Endodermal cell (in vitro differentiated cells): ENCODE measurements at regions not wholly inside any gene's neighbourhood (a gene's known extent, or its start where the extent isn't known, plus 50 kb on each side); places are given as distances from the start of the nearest gene placed in this dataset.

ENCODE experiments used
- DNase-seq: peaks from one replicate; pipeline ENCODE4 v3.0.0-alpha.2; 2017
- H3K27ac ChIP-seq: 2 replicates; pipeline ENCODE4 v1.5.1; 2013; ENCODE audit warnings: mild to moderate bottlenecking, low read depth, low read length, moderate library complexity
- H3K27me3 ChIP-seq: 2 replicates; pipeline ENCODE4 v1.6.1; 2013; ENCODE audit warnings: mild to moderate bottlenecking, low read length, moderate library complexity; ENCODE audit not compliant: insufficient read depth, control insufficient read depth, poor library complexity, severe bottlenecking
- H3K36me3 ChIP-seq: 2 replicates; pipeline ENCODE4 v1.7.0; 2013; ENCODE audit warnings: mild to moderate bottlenecking, low read length, moderate library complexity; ENCODE audit not compliant: control insufficient read depth, insufficient read depth
- H3K4me1 ChIP-seq: one replicate; pipeline ENCODE4 v1.7.0; 2013; ENCODE audit warnings: low read length; ENCODE audit not compliant: control insufficient read depth, insufficient read depth
- H3K4me3 ChIP-seq: 2 replicates; pipeline ENCODE4 v1.5.1; 2013; ENCODE audit warnings: mild to moderate bottlenecking, low read length, moderate library complexity
- H3K9ac ChIP-seq: 2 replicates; pipeline ENCODE4 v1.6.1; 2013; ENCODE audit warnings: mild to moderate bottlenecking, low read length, moderate library complexity; ENCODE audit not compliant: poor library complexity, severe bottlenecking; ENCODE audit errors: extremely low read depth
- H3K9me3 ChIP-seq: 2 replicates; pipeline ENCODE4 v1.6.1; 2013; ENCODE audit warnings: mild to moderate bottlenecking, low read length, moderate library complexity; ENCODE audit not compliant: control insufficient read depth
- H3K27ac Mint-ChIP-seq: 2 replicates; pipeline ENCODE4 v1.8.0; 2020; ENCODE audit warnings: mixed read lengths
- H3K27me3 Mint-ChIP-seq: 2 replicates; pipeline ENCODE4 v1.8.0; 2021; ENCODE audit warnings: mild to moderate bottlenecking, mixed read lengths; ENCODE audit not compliant: insufficient read depth
- H3K36me3 Mint-ChIP-seq: 2 replicates; pipeline ENCODE4 v1.8.0; 2020; ENCODE audit warnings: low read depth, mixed read lengths
- H3K4me1 Mint-ChIP-seq: 2 replicates; pipeline ENCODE4 v1.8.0; 2020; ENCODE audit warnings: mixed read lengths
- H3K4me3 Mint-ChIP-seq: 2 replicates; pipeline ENCODE4 v1.8.0; 2020; ENCODE audit warnings: mild to moderate bottlenecking, moderate library complexity, mixed read lengths
- H3K9me3 Mint-ChIP-seq: 2 replicates; pipeline ENCODE4 v1.8.0; 2020; ENCODE audit warnings: mild to moderate bottlenecking, mixed read lengths
- WGBS, 2 experiments: methylation state at CpG; one replicate each; pipeline versions ENCODE4 v1.1.5 to v1.1.7; 2013; ENCODE audit warnings: missing lambda C conversion rate in 2 of 2, mixed read lengths in 1 of 2; ENCODE audit not compliant: insufficient coverage in 1 of 2, insufficient read length in 1 of 2; 5-methylcytosine and 5-hydroxymethylcytosine counted together
- TF ChIP-seq, protein P1 (sequence below): fragments of 200-600 bp; sonication (generic); conservative IDR thresholded peaks from 2 replicates; pipeline ENCODE4 v1.5.0; 2021; ENCODE audit warnings: antibody characterized with exemption, mild to moderate bottlenecking

- TF ChIP-seq, protein P1, sequence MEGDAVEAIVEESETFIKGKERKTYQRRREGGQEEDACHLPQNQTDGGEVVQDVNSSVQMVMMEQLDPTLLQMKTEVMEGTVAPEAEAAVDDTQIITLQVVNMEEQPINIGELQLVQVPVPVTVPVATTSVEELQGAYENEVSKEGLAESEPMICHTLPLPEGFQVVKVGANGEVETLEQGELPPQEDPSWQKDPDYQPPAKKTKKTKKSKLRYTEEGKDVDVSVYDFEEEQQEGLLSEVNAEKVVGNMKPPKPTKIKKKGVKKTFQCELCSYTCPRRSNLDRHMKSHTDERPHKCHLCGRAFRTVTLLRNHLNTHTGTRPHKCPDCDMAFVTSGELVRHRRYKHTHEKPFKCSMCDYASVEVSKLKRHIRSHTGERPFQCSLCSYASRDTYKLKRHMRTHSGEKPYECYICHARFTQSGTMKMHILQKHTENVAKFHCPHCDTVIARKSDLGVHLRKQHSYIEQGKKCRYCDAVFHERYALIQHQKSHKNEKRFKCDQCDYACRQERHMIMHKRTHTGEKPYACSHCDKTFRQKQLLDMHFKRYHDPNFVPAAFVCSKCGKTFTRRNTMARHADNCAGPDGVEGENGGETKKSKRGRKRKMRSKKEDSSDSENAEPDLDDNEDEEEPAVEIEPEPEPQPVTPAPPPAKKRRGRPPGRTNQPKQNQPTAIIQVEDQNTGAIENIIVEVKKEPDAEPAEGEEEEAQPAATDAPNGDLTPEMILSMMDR, result no peak
- Mint-ChIP-seq H3K4me1 (peaks cover 28% of the 10 kb centered on the region), H3K27me3 (no peaks in the 10 kb centered on the region), H3K4me3 (no peak overlapping the region), H3K9me3 (no peaks in the 10 kb centered on the region), H3K36me3 (no peaks in the 10 kb centered on the region), H3K27ac (no peak overlapping the region)
- H3K36me3 ChIP-seq, result no peaks in the 10 kb centered on the region
- H3K4me3 ChIP-seq, result peak overlapping the region; percentile 31
- no peak overlapping the region for H3K9ac ChIP-seq
- peaks cover 16% of the 10 kb centered on the region for H3K4me1 ChIP-seq
- H3K9me3 ChIP-seq, result no peaks in the 10 kb centered on the region
- DNase-seq, result no peak
- no peaks in the 10 kb centered on the region for H3K27me3 ChIP-seq
- H3K27ac ChIP-seq, result no peak overlapping the region
Measured at GRCh38 chr5:148720257-148720656, 65.9 kb upstream of the HTR4 start.

DNA sequence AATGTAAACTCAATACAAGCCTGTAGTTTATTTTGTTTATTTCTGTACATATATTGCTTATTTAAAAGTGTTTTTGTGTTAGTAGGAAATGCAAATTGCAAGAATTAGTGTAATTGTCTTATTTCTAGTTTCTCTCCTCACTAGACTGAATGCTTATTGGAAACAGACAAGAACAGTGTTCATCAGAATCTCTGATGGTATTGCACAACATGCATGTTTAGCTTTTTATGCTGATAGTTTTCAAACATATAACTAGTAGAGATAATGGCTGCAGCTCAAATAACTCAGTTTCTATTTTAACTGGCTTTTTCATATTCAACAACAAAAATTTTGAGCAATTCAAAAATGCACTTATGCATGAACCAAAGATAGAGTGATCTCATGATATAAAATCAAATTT, 68.8 kb upstream of the HTR4 start:
- Mint-ChIP-seq H3K9me3 (no peaks in the 10 kb centered on the region), H3K36me3 (no peaks in the 10 kb centered on the region), H3K27ac (no peak overlapping the region), H3K4me1 (peaks cover 32% of the 10 kb centered on the region), H3K4me3 (no peak overlapping the region), H3K27me3 (no peaks in the 10 kb centered on the region)
- H3K36me3 ChIP-seq, result no peaks in the 10 kb centered on the region
- no peak for DNase-seq
- H3K27me3 ChIP-seq, result no peaks in the 10 kb centered on the region
- TF ChIP-seq, protein P1, result no peak
- no peaks in the 10 kb centered on the region for H3K9me3 ChIP-seq
- H3K4me3 ChIP-seq, result no peak overlapping the region
- H3K27ac ChIP-seq, result no peak overlapping the region
- H3K4me1 ChIP-seq, result peaks cover 19% of the 10 kb centered on the region
- no peak overlapping the region for H3K9ac ChIP-seq

DNA sequence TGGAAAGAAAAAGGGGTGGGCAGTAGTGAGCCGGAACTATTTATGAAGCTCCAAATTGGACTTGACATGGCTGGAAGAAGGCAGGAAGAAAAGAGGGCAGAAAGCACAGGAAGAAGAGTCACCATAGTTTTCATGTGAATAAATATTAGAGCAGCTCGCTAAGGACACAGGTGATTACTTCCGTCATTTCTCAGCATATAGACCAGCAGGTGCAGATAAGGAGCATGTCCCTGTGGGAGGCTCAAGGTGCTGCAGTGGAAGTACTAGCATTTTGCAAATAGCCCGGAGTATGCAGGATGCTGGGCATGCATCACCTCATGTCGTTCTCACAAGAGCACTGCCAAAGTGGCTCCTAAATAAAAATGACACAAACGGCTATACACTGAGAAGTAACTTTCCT, 71.3 kb upstream of the HTR4 start:
- Mint-ChIP-seq H3K36me3 (no peaks in the 10 kb centered on the region), H3K9me3 (no peaks in the 10 kb centered on the region), H3K4me1 (peaks cover 18% of the 10 kb centered on the region), H3K4me3 (no peak overlapping the region), H3K27ac (no peak overlapping the region), H3K27me3 (no peaks in the 10 kb centered on the region)
- WGBS, 2 experiments, result 88% methylated on average over 6 of the region's 6 CpGs
- no peak overlapping the region for H3K27ac ChIP-seq
- peaks cover 10% of the 10 kb centered on the region for H3K4me1 ChIP-seq
- H3K9me3 ChIP-seq, result no peaks in the 10 kb centered on the region
- no peaks in the 10 kb centered on the region for H3K36me3 ChIP-seq
- H3K4me3 ChIP-seq, result no peak overlapping the region
- TF ChIP-seq, protein P1, result no peak
- no peak for DNase-seq
- H3K9ac ChIP-seq, result no peak overlapping the region
- no peaks in the 10 kb centered on the region for H3K27me3 ChIP-seq
